ENCODE measurements at regions not wholly inside any gene's neighbourhood (a gene's known extent, or its start where the extent isn't known, plus 50 kb on each side); places are given as distances from the start of the nearest gene placed in this dataset.

DNA sequence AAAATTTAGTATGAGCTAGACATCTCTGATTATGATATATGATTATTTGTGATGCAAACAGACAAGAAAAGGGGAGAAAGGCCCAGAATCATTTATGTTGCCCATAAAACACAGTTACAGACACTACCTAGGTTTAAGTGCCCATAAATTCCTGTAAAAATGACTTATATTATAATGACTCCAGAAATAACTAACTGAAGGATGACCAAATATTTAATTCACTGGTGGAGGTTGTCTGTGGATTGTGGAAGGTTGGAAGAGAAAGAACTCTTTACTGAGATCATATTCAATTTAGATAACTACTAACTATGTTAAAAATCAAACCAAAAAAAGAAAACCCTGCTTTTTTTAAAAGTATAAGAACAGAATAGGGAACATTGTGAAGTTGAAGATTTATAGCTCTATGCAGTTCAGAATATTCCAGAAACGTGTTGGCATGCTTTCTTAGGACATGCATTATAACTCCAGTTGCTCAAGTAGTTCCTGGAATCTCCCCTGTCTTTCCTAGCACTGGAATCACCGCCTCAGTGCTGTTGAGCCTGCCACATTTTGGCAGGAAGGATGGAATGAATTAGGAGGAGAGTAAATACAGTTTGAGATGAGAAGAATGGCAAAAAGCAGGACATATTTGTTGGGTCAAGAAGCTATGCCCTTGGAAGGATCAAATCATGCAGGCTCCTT lies 72.0 kb upstream of the PAPPA start:
- DNase-seq (ENCODE audit: low spot score), result no peak

DNA sequence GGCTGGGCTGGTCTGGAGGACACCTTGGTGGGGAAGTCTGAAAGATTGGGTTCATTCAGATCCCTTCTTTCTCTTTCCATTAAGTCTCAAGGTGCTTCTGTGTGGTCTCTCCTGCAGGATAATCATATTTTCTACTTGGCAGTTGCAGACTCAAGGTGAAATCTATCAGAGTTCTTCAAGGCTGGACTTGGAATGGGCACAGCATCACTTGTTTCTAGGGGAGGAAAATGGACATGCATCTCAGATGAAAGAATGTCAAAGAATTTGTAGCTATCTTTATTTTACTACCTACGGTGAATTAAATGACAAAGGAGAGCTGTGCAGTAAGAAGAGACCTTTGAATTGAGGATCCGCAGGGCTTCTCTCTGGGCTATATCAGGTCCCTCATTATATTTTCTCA lies 69.8 kb upstream of the PAPPA start:
- no peak for DNase-seq (ENCODE audit: low spot score)

DNA sequence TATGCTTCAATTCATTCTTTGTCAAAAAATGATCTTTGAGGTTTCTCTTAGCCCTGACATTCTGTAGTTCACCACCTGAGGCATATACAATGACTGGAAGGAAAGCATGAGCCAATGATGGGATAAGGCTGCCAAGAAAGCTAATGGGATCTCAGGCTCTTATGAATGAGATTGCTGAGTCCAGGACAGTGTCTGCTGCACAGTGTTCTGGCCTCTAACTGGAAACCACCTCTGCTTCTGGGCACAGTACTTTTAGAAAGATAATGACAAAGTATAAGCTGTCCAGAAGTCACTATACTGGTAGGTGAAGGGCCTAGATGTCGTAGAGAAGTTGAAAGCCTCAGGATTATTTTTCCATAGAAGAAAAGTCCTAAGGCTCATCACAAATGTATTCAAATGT lies 69.1 kb upstream of the PAPPA start:
- peak; percentile 45 for DNase-seq (ENCODE audit: low spot score)

DNA sequence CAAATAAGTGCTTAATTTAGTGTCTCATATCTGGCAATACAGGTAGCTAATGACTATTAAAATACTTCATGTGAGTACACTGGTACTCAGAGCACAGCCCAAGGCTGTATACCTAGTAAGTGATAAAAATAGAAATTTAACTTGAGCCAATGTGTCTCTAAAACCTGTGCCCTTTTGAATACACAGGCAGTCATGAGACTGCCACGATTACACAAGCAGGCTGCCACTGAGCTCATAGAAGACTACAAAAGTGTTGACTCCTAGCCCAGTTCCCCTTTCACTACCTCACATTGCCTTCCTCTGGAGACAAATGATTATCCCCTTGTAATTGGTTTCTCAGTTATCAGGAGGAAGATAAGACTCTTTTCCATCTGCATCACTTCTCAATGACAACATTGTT lies 66.3 kb upstream of the PAPPA start:
- DNase-seq (ENCODE audit: low spot score), result no peak

DNA sequence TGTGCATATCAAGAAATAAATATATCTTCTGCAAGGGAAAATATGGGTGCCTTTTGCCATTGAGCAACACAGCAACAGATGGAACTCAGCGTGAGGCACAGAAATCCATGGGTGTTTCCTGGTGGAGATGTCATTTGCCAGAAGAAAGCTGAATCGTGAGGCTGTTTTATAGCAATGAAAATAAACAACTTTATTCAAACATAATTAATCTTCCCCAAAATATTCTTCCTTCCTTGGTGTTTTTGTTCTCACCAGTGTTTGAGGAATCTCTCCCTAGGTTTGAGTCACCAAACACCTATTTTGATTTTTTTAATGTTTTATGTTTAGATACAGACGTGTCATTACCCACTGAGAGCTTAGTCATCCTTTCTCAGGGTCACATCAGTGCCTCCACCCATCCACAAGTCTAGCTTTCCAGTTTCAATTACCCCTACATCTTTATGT lies 65.8 kb upstream of the PAPPA start:
- peak; percentile 79 for DNase-seq (ENCODE audit: low spot score)

DNA sequence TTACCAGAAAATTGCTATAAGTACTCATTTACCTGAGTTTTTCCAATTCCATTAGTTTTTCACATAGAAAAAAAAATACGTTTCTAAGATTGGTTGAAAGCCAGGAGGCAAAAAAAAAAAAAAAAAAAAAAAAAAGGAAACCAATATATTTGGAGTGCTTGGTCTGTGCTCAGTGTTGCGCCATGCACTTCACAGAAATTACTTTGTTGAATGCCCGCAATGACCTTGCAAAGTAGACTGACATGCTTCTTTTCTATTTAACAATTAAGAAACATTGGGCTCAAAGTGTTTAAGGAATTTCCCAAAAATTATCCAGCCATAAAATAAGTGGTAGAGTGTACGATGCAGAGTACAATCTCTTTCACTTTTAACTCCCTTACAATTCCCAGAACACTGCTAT lies 65.2 kb upstream of the PAPPA start:
- DNase-seq (ENCODE audit: low spot score), result no peak

DNA sequence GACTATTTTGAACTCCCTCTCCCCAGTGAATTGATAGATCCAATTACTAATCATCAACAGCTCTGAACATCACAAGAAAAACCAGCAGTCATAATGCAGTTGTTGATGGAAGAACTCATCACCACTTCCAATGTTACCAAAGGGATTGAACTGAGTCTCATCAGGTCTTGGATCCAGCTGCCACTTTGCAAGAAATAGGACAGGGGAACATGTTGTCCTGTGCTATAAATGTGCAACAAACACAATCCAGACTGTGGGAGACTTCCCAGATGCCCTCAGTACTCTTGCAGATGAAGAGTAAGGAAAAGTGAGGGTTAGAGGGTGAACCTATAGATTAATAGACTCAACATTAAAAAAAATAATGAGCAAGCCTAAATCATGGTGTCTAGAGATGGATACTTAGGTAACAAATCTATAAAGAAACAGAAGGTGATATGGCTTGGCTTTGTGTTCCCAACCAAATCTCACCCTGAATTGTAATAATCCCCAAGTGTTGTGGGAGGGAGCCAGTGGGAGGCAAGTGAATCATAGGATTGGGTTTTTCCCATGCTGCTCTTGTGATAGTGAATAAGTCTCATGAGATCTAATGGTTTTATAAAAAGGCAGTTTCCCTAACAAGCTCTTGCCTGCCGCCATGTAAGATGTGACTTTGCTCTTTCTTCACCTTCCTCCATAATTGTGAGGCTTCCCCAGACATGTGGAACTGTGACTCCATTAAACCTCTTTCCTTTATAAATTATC lies 63.4 kb upstream of the PAPPA start:
- peak; percentile 40 for DNase-seq (ENCODE audit: low spot score)

DNA sequence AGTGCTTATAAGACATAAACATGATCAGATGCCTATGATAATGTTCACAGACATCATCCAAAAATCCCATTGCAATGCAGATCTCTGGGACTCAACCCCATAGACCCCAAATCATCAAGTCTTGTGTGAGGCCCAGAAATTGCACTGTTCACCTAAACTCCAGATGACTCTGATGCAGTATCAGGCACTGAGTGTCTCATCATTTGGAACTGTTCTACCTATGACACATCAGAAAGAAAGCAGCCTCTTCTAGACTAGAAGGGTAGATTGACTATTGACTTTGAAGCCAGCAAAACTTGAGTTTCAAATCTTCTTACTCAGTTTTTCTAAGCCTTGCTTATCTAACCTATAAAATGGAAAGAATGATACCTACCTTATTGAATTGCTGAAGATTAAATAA lies 58.7 kb upstream of the PAPPA start:
- peak; percentile 77 for DNase-seq (ENCODE audit: low spot score)

DNA sequence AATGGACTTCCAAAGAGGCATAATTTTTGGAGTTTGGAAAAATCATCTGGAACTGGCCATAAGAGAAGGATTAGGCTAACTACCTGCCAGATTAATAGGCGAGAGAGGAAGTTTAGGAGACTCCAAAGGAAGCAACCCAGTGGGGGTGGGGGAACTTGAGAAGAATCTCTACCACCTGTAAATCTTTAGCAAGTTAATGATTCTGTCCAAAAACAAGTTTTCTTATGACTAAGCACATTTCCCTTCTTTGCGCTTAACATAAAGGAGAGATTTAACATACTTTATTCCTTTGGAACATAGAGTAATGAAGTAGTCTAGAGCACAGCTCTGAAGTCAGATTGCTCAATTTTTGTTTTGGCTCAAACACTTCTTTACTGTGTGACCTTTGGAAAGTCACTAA lies 58.2 kb upstream of the PAPPA start:
- peak; percentile 76 for DNase-seq (ENCODE audit: low spot score)

DNA sequence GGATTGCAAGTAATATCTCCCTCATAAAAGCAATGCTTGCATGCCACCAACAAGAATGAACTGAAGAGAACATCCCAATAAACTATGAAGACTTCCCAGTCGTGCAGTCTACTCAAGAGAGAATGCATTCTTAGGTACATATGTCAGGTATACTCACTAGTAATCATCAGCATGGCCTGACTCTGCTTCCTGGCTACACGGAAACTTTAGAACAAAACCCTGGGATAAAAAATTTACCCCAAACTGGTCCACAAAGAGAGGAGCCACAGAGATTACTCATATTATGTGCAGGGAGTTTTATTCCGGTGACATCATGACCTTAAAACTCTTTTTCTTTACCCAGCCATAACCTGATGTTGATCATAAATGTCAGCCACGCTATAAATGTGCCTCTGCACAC lies 57.5 kb upstream of the PAPPA start:
- DNase-seq (ENCODE audit: low spot score), result peak; percentile 96

DNA sequence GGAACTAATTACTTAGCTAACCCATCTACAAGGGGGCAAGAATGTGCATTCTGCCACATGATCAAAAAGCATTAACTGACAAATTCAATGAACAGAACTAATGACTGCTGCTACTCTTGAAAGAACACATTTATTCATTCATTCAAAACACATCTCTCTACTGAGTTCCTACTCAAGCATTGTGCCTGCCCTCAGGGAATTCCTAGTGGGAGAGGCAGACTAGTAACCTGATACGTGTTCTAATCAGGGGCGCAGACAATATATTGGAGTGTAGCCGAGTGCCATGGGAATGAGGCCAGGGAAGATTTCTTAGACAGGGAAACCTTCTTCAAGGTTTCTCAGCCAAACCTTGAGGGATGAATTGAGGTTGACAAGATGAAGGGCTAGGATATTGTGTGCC lies 56.7 kb upstream of the PAPPA start:
- peak; percentile 65 for DNase-seq (ENCODE audit: low spot score)

DNA sequence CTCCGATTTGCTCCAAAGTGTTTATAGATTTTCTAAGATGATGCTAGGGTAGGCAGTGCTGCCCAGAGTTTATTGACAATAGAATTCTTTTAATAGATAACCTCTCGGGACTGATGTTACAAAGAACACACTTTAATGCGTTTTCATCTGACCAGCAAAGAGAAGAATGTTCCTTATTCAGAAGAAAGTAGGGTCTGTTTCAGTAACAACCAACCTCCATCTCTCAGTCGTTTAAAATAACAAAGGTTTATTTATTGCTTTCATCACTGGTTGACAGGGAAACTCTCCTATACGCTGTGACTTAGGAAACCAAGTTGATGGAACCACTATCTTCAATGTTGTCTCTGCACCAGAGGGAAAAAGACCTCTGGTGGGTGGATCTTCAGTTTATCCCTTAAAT lies 55.1 kb upstream of the PAPPA start:
- no peak for DNase-seq (ENCODE audit: low spot score)

DNA sequence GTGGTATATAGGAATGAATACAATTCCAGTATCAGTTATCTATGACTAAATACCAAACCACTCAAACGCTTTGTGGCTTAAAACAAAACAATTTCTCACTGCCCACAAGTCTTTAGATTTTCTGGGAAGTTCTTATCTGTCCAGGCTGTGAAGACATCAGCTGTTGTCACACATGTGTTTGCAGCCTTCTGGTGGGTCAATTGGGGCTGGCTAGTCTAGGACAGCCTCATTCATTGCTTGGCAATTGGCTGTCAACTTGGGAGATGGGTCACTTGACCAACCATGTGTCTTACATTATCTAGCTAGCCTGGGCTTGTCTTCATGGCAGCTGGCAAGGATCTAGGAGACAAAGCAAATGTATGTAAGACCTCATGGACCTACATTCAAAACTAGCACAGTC lies 53.8 kb upstream of the PAPPA start:
- DNase-seq (ENCODE audit: low spot score), result no peak

DNA sequence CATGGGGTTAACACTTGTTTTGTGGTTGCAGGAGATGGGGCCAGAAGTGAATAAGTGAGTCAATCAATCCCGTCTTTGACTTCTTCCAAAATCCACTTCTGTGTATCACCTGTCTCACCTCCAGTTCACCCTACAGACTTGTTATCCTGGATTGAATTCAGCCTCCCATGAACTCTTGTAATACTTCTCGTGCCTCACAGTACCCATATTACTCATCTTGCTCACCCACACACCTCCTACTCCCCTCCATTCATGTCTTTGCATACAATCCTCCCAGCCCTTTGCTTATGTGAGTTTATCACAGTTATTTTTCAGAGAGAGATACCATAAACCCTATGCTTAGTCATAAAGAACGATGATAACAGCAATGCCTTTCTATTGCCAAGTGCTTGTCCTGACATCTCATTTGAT lies 52.9 kb upstream of the PAPPA start:
- peak; percentile 29 for DNase-seq (ENCODE audit: low spot score)

DNA sequence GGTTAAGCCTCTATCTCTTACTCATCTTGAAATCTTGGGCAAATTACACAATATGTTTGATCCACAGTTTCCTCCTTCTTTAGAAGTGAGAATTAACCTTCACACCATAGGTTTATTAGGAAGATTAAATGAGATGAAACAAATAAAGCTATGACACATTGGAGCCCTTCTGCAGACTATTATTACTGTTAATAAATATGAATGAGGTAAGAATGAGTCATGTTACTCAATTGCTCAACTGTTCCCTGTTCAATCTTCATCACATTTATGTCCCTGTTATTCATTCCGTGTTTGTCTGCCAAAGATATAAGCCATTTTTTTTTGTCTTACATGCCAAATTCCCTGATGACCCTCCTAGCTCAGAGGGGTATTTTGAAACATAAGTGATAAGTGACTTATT lies 52.1 kb upstream of the PAPPA start:
- DNase-seq (ENCODE audit: low spot score), result peak; percentile 78

DNA sequence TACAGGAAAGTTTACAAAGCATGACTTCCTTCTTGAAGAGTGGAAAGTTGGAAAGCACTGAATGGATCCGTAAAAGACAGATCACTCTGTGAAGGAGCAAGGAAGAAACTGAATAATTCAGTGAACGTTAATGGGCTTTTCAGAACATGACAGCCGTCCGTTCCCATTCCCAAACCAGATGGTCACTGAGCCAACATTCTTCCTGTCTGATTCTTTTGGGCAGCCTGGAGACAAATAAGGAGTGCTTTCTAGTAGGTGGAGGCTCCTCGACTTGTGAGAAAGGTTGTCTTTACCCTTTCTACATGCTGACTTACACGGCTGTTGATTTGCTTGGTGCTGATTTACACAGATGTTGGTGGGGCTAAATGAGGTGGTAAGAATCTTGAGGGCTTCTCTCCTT lies 51.0 kb upstream of the PAPPA start:
- no peak for DNase-seq (ENCODE audit: low spot score)
